Fibroblast of the conjunctiva (primary cell): ENCODE measurements at regions not wholly inside any gene's neighbourhood (a gene's known extent, or its start where the extent isn't known, plus 50 kb on each side); places are given as distances from the start of the nearest gene placed in this dataset.
"Not testable (repeated sequence)": the region's sequence is repeated elsewhere in the genome, so short reads cannot be mapped to it uniquely, and the experiment has no call there.

Source experiments
- DNase-seq: peaks from one replicate; pipeline ENCODE4 v3.0.0-alpha.2; 2010; ENCODE audit warnings: low read depth

DNA sequence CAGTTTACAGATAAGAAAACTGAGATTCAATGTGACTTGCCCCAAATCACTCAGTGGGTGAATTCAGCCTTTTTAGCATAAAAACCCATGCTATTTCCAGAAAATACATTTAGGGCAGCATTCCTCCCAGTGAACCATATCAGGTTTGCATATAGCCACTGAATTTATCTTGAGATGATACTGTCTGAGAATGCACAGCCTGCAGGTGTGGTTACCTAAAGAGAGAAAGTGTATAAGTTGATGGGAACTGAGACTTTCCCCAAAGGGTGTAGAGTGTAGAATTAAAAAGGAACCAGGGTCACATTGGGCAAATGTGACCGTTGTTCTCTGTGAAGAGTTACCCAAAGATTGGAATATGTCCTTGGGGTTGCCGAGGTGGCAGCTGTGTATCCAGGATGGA lies 100.0 kb upstream of the PIK3R1 start:
- DNase-seq: no peak

DNA sequence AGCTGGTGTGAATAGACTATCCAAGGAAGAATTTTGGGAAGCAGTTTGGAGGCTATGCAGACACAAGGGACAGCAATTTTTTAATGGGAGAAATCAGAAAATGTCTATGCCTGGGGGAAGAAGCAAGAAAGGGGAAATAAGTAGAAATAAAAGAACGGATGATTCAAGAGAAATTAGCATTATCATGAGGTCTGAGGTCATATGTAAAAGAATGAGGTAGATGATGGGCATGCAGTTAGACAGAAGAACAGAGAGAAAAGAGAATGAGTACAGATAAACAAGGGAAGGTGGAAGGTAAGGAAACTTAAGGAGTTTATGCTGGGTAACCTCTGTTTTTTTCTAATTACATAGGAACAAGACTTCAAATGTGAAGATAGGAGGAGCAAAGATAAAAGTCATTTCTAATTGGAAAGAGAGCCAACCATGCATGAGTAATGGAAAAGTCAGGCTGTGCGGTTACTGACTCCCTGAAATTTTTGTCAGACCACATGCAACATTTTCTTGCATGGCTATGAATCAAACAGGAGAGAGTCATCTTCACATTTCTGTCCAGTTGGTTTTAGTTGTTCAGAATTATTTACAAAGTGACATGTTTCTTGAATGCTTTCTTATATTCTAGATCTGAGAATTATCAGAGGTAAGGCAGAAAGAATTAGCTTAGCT lies 101.0 kb upstream of the PIK3R1 start:
- peak; percentile 63 for DNase-seq

DNA sequence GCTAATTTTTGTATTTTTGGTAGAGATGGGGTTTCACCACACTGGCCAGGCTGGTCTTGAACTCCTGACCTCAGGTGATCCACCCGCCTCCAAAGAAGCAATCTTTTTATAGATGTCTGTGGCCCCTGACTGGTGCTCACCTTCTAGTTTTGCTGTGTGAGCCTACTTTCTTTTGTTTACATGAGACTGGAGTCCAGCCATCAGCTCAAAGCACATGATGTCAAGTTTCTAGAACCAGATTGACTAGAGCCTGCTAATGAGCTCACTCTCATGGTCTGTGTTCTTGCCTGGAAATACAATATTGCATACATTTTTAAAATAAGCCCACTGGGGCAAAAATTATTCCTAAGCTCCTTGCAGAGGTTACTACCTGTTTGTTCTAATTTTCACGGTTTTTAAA lies 102.9 kb upstream of the PIK3R1 start:
- no peak for DNase-seq

DNA sequence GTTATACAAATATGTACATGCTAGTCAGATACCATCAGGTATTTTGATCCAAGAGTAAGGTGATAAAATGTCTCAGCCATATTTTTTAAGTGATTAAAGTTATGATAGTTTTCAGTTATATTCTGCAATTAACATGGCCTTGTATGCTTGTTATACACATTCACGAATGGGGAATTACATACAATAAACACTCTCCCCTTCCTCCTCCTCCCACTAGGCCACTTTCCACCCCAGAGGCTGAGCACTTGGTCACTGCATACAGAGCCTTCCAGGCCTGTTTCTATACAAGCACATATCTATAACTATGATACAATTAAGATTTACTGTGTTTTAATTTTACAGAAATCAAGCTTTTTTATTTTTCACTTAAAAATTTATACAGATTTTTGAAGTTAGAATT lies 104.7 kb upstream of the PIK3R1 start:
- no peak for DNase-seq

DNA sequence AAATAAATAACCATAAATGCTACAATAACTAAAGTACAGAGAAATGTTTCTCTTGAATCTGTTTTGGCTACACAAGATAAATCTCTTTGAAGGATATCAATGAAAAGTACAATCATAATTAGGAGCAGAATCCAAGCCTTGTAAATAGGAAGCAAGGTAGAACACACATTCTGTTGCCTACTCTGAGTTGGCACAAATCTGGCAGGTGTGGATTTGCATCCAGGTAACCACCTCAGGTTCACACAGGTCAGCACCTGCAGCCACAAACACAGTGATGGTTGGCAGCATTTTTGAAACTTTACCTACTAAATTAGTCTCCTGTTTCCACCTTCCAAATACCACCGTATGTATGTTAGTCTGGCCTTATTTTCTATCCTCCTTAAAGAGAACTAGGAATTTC lies 105.3 kb upstream of the PIK3R1 start:
- no peak for DNase-seq

DNA sequence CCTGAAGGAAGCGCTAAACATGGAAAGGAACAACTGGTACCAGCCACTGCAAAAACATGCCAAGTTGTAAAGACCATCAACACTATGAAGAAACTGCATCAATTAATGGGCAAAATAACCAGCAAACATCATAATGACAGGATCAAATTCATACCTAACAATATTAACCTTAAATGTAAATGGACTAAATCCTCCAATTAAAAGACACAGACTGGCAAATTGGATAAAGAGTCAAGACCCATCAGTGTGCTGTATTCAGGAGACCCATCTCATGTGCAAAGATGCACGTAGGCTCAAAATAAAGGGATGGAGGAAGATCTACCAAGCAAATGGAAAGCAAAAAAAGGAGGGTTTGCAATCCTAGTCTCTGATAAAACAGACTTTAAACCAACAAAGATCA lies 111.3 kb upstream of the PIK3R1 start:
- DNase-seq: not testable (repeated sequence)

DNA sequence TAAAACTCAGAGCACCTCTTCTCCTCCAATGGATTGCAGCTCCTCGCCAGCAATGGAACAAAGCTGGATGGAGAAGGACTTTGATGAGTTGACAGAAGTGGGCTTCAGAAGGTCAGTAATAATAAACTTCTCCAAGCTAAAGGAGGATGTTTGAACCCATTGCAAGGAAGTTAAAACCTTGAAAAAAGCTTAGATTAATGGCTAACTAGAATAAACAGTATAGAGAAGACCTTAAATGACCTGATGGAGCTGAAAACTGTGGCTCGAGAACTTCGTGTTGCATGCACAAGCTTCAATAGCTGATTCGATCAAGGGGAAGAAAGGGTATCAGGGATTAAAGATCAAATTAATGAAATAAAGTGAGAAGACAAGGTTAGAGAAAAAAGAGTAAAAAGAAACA lies 112.3 kb upstream of the PIK3R1 start:
- not testable (repeated sequence) for DNase-seq

DNA sequence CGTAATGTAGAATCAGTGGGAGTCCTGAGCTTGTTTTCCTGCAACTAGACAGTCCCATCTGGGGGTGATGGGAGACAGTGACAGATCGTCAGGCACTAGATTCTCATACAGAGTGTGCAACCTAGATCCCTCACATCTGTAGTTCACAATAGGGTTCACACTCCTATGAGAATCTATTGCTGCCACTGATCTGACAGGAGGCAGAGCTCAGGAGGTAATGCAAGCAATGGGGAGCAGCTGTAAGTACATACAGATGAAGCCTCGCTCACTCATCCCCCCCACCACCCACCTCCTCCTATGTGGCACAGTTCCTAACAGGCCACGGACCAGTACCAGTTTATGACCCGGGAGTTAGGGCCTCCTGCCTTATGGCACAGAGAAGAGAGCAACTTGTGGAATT lies 116.2 kb upstream of the PIK3R1 start:
- no peak for DNase-seq

DNA sequence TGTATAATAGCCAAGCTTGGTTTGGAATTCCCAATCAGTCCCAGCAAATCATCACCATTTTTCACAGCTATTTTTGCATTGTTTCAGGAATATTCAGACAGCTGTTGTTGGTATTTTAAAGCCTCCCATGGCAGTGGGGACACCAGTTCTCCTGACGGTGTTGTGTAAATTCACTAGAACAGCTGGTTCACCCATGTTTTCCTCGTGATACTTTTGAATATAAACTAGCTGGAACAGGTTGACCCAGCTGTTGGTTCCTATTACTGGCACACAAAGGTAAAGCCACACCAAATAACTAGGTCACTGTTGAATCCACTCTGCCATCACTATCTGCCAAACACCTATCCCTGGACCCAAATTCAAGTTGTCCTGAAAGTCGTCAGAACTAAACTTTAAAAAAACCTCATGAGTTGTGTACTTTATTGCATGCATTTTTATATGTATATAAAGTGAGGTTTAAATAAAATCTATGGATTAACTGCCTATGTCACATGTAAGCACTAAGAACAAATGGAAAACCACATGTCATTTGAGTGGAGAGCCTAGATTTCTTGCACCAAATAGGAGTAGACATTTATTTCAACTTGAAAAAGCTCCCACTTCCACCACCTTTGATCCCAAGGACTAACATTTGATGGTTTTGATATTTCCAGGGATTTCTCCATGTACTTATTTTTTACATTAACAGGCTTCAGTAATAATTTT lies 121.9 kb upstream of the PIK3R1 start:
- DNase-seq: no peak

DNA sequence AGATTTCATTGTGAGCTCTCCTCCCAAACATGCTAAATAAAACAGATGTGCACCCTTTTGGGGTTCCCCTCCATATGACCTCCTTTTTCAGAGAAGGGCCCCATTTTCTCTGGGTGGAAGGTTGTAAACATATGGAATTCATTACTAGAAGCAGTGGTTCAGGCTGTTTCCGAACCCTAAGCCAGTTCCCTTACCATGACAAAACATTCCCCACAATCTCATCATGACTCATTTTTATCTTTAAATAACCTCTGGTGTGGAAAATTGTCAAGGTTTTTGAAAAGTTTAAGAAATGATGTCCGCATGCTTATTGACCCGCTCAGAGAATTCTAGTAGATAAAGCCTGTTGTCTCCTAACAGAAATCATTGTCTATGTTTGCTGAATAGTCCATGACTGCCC lies 127.3 kb upstream of the PIK3R1 start:
- DNase-seq: peak; percentile 80

DNA sequence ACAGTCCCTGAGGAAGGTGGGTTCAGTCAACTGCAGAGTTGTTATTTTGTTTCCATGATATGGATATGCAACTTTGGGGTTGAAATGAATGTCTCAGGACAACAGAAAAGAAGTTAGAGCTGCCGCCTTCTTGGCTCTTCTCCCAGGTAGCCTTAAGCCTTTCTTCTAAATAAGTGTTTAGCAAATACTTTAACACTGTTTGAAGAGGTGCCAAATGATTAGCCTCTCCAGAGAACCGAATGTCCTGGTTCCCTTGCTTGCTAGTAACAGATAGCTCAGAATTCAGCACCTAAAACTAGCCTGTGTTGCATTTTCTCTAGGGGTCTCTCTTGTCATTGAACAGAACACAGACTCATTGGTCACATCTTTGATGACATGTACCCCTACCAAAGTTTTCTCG lies 127.7 kb upstream of the PIK3R1 start:
- DNase-seq: peak; percentile 65

DNA sequence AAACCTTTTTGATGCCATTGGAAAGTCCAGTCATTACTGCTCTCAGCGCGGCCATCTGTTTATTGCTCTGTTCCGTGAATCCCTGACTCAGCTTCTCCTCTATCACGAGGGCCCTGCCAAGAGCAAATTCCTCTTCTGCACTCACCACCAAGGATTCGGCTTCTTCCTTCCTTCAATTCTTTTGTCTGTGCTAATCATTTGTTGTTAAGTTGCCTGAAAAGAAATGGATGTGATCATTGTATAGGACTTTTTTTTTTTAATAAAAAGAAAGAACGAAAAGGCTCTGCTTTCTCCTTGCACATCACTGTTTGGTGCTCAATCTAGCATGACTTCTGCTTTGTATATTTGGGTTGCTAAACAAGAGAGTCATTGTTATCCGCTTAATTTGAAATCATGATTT lies 128.7 kb upstream of the PIK3R1 start:
- peak; percentile 41 for DNase-seq

DNA sequence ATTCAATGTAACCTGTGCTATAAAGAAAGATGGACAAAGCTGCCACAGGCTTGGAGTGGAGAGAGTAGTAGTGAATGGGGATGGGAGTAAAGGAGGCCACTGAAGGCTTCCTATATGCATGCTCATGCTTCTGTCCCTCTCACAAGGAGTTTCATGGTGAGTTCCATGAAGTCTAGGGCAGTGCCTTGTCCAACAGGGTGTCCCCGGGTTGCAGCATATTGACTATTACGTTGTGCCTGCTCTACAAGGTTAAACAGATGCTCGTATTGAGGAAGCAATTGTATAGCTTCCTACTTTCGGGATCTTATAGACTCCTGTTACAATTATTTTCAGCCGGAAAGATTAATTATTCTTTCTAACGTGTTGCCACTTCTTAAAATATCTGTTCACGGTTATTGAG lies 129.1 kb upstream of the PIK3R1 start:
- DNase-seq: no peak

DNA sequence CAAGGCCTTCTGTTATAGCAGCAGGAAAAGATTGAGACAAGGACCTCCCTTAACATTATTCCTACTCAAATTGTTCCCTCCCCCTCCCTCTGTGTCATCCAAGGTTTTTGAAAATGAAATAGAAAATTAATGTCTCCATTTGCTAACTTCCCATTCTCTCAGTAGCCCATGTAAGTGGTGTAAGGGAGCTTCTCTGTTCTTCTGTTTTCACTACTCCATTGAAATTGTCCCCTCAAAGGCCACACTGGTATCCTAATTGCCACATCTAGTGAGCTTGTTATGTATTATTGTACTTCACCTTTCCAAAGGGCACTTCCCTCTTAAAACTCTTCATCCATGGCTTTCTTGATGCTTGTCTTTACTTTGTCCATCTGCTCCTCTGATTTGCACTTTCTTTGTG lies 131.2 kb upstream of the PIK3R1 start:
- DNase-seq: no peak

DNA sequence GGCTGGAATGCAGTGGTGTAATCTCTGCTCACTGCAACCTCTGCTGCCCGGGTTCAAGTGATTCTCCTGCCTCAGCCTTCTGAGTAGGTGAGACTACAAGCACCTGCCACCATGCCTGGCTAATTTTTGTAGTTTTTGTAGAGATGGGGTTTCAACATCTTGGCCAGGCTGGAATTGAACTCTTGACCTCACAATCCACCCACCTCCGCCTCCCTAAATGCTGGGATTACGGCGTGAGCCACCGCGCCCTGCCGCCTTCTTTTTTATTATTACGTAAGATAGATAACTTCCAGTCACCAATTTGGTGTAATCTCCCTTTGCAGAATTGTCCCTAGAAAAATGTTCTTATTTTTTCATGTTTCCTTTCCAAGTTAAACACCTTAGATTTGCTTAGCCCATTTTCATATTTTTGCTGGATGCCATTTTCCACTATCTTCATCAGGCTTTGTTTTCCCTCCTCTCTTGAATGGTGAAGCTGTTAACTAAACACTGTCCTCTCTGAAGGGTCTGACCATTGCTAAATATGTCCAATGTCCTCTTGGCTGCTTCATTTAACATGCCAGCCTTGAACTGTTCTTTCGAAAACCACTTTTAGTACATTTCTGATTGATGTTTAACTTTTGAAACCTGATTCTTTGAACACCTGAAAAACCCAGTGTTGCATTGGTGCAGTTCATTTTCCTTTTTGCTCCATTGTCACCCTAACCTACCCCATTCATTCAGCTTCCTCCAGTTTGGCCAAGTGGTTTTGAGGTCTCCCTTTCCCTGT lies 135.1 kb upstream of the PIK3R1 start:
- no peak for DNase-seq

DNA sequence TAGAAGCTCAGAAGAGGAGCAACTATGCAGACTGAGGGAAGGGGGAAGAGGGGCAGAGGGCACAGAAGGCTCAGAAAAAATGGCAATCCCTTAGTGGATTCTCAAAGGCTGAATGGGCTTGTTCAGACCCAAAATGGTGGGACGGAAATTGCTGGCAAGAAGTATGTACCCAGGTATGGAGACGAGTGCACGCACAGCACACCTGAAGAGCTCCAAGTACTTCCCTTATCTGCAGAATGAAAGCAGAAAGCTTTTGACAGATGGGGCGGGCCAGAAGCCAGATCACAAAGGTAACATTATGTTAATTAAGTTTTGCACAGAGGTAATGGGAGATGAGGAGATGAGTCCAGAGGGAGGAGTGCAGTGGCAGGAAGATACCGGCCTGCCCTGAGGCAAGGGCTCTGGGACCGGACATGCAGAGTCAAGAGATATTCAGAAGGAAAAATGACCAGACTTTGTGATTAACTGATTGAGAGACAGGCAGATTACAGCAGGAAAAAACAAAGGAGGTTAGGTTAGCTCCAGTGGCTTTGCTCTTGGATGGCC lies 138.1 kb upstream of the PIK3R1 start:
- DNase-seq: no peak

DNA sequence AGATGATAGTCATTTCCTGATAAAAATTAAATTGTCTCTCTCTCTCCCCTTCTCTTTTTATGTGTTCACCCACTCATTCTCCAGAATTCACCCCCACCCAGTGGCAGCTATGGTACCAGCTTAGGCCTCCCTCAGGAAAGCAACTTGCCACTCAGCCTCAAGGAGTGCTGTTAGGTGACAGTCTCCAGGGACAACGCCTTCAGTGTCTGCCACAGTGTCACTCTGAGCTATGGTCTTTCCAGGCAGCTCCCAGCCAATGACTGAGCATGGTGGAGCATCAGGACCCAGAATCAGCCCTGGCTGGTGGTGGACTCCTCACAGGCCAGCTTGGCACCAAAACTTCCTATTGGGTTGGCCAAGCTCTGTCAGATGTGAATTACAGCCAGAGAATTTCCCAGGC lies 140.9 kb upstream of the PIK3R1 start:
- DNase-seq: no peak

DNA sequence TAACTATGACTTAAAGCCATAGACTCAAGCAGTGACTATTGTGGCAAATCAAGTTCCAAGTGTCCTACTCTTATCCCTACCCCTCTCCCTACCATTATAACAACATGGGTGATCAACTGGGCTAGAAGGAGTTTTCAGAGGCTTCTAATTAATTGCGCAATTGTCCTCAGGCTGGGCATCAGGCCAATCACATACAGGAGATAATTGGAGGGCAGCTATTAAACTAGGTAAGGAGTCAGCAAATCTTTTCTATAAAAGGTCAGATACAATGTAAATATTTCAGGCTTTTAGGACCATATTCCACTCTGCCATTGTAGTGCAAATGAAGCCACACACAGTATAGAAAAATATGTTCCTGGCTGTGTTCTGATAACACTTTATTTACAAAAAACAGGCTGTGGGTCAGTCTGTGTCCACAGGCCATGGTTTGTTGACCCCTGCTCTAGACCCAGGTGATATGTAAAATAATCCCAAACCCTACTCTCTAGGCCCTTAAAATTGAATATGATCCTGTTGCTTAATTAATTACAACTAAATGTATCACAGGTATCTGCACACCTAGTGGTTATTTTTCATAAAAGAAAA lies 141.4 kb upstream of the PIK3R1 start:
- no peak for DNase-seq

DNA sequence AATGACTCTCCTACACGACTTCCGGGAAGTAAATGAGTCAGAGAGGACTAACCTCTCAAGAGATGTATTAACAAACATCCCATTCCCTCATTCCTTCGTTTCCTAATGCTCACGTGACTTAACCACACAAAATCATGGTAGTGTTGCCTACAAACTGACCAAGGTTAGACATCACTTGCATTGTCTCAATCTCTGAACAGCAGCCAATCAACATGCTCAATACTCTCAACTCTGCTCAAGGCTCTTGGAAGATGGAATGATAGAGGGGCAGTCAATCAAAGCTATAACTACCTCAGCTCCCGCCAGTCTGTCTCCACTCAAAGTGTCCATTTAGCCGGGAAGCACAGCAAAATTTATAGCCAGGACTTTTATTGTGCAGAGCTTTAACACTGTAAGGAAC lies 143.8 kb upstream of the PIK3R1 start:
- no peak for DNase-seq

DNA sequence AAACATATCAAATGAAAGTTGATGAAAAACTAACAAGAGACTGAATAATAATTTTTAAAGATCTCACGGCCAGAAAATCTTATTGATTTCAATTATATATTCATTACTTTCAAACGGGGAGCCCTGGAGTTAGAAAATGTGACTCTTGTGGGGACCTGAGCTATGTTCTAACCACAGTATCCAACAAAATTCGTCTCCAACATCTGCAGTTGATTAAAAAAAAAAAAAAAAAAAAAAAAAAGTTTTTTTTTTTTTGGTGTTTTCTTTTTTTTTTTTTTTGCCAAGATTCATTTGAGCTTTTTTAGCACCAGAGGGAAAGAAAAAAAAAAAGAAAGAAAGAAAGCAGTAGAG lies 144.3 kb upstream of the PIK3R1 start:
- no peak for DNase-seq

DNA sequence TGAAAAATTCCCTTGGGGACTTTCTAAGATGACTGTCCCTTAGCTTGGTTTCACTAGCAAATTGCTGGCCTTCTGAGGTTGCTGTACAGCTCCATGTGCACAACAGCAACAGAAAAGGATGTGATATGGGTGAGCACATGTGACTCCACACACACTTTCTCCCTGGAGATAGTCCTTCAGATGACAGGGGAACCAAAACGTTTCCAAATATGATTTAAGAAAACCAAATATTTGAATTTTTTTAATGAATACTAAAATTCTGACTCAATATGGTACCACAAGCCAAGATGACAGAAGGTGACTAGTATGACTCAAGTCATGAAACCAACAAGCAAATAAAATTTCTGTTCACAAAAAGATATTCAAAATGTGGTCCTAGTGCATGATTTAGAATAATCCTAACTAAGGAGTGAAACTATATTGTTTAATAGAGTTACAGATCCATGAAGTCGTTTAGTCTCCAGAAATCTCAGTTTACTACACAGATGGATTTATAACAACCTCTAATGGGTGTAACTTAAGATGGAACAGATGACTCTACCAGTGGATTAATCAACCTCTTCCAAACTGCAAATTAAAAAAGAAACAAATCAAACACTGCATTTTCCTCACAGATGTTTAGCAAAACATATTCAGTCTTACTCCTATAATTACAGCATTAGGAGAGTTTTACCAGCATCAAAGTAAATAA lies 144.8 kb upstream of the PIK3R1 start:
- DNase-seq: no peak

DNA sequence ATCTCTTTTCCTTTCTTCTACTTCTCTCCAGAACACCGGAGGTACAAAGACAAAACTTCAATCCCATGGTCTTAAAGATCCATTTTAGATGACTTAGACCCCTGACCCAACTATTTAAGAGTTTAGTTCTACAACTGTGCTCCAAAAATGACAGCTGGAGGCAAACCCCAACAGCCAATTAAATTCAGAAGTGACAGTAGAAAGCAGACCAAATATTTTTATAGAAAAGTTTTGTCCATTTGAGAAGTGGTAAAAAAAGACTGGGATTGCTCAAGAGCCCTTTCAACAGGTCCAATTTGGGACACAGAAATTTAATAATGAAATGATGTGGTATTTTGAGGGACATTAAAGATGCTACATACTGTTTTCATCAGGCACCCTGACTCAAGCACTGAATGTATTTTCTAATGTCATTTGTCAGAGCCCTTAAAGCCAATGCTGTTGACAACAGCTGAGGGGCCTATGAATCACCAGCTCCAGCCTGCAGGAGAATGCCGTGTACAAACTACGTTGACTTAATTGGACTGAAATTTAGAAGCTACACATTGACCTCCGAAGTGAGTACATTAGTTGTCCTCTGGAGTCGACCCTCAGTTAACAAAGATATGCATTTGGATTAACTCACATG lies 147.5 kb upstream of the PIK3R1 start:
- no peak for DNase-seq
